ENCODE measurements at regions not wholly inside any gene's neighbourhood (a gene's known extent, or its start where the extent isn't known, plus 50 kb on each side); places are given as distances from the start of the nearest gene placed in this dataset.

GRCh38 chr7:68861171-68861570 lies 737.1 kb upstream of the AUTS2 start (continued):
- no peak for TF ChIP-seq EZH2 (IDR thresholded peaks at IDR 0.05; ENCODE audit: low read depth, unreplicated experiment)
- no peak for TF ChIP-seq EZH2phosphoT487 (IDR thresholded peaks at IDR 0.05; ENCODE audit: unreplicated experiment)

GRCh38 chr7:68862261-68862660 lies 736.0 kb upstream of the AUTS2 start:
- Mint-ChIP-seq H3K9me3 (peaks cover 98% of the 10 kb centered on the region), H3K27ac (no peak overlapping the region), H3K36me3 (ENCODE audit: low read depth) (peaks cover 43% of the 10 kb centered on the region), H3K27me3 (ENCODE audit: insufficient read depth, low read depth, poor library complexity) (peaks cover 2% of the 10 kb centered on the region), H3K4me3 (no peak overlapping the region), H3K4me1 (no peaks in the 10 kb centered on the region)
- Histone ChIP-seq H2AFZ (no peak overlapping the region), H3K4me3 (no peak overlapping the region), H3K36me3 (ENCODE audit: insufficient read depth) (no peaks in the 10 kb centered on the region), H3K27me3 (ENCODE audit: insufficient read depth) (no peaks in the 10 kb centered on the region), H3F3A (replicated peaks; ENCODE audit: low read depth) (no peaks in the 10 kb centered on the region), H3K4me1 (ENCODE audit: insufficient read depth) (peaks cover 8% of the 10 kb centered on the region), H3K79me2 (replicated peaks; ENCODE audit: insufficient read depth) (no peaks in the 10 kb centered on the region), H3K4me2 (no peak overlapping the region), H3K27ac (ENCODE audit: low read depth) (no peak overlapping the region), H4K20me1 (replicated peaks; ENCODE audit: insufficient read depth) (no peaks in the 10 kb centered on the region), H3K9me2 (ENCODE audit: insufficient read depth) (no peaks in the 10 kb centered on the region)
- TF ChIP-seq REST (IDR thresholded peaks at IDR 0.05; ENCODE audit: unreplicated experiment) (no peak), JUNB (IDR thresholded peaks at IDR 0.05; ENCODE audit: unreplicated experiment) (no peak), POLR2AphosphoS5 (IDR thresholded peaks at IDR 0.05; ENCODE audit: low read depth) (no peak), ETS1 (IDR thresholded peaks at IDR 0.05) (no peak), NANOG (IDR thresholded peaks at IDR 0.05; ENCODE audit: borderline replicate concordance) (no peak), CREB1 (CRISPR knock-in tag; IDR thresholded peaks at IDR 0.05; ENCODE audit: low read depth) (no peak), ZNF331 (CRISPR knock-in tag; IDR thresholded peaks at IDR 0.05; ENCODE audit: low read depth) (no peak), STAT1 (IDR thresholded peaks at IDR 0.05; ENCODE audit: unreplicated experiment) (no peak), ZNF462 (CRISPR knock-in tag; IDR thresholded peaks at IDR 0.05) (no peak), EZH2phosphoT487 (IDR thresholded peaks at IDR 0.05; ENCODE audit: unreplicated experiment) (no peak), EZH2 (IDR thresholded peaks at IDR 0.05; ENCODE audit: low read depth, unreplicated experiment) (no peak), ZNF114 (CRISPR knock-in tag; IDR thresholded peaks at IDR 0.05) (no peak)
- ATAC-seq (no peak), DNase-seq (ENCODE audit: low spot score) (no peak)
